ENCODE measurements at regions not wholly inside any gene's neighbourhood (a gene's known extent, or its start where the extent isn't known, plus 50 kb on each side); places are given as distances from the start of the nearest gene placed in this dataset.
"Not testable (repeated sequence)": the region's sequence is repeated elsewhere in the genome, so short reads cannot be mapped to it uniquely, and the experiment has no call there.

GRCh38 chr10:3568392-3568791 lies 216.6 kb downstream of the KLF6 start:
- Histone ChIP-seq H3K27me3 (ENCODE audit: control insufficient read depth, insufficient read depth, low read length) (no peaks in the 10 kb centered on the region), H3K27ac (ENCODE audit: low read depth, low read length) (no peak overlapping the region), H3K9me3 (ENCODE audit: control insufficient read depth, insufficient read depth, low read length) (peaks cover 5% of the 10 kb centered on the region; the same call in 1 of the 2 replicates), H3K4me3 (ENCODE audit: low read depth, low read length) (no peak overlapping the region)
- ChIA-PET CTCF (no interaction called here), POLR2A (no interaction called here)
- TF ChIP-seq CTCF (IDR thresholded peaks at IDR 0.05; ENCODE audit: low read depth, low read length), result no peak
- DNase-seq (ENCODE audit: low read depth, low spot score), result no peak

GRCh38 chr10:3567291-3567963 lies 217.6 kb downstream of the KLF6 start:
- ChIA-PET CTCF (no interaction called here), POLR2A (no interaction called here)
- TF ChIP-seq CTCF (IDR thresholded peaks at IDR 0.05; ENCODE audit: low read depth, low read length), result no peak
- no peak for DNase-seq (ENCODE audit: low read depth, low spot score)
- no peak overlapping the region for H3K27ac ChIP-seq (ENCODE audit: low read depth, low read length)
- no peak overlapping the region for H3K4me3 ChIP-seq (ENCODE audit: low read depth, low read length)
- H3K27me3 ChIP-seq (ENCODE audit: control insufficient read depth, insufficient read depth, low read length), result no peaks in the 10 kb centered on the region
- H3K9me3 ChIP-seq (ENCODE audit: control insufficient read depth, insufficient read depth, low read length), result peaks cover 5% of the 10 kb centered on the region; the same call in 1 of the 2 replicates

GRCh38 chr10:3566627-3567026 lies 218.4 kb downstream of the KLF6 start:
- H3K27ac ChIP-seq (ENCODE audit: low read depth, low read length), result no peak overlapping the region
- no peak for DNase-seq (ENCODE audit: low read depth, low spot score)
- CTCF ChIA-PET, result no interaction called here
- no peak for TF ChIP-seq CTCF (IDR thresholded peaks at IDR 0.05; ENCODE audit: low read depth, low read length)
- POLR2A ChIA-PET, result no interaction called here
- H3K4me3 ChIP-seq (ENCODE audit: low read depth, low read length), result no peak overlapping the region
- peaks cover 5% of the 10 kb centered on the region; the same call in 1 of the 2 replicates for H3K9me3 ChIP-seq (ENCODE audit: control insufficient read depth, insufficient read depth, low read length)
- no peaks in the 10 kb centered on the region for H3K27me3 ChIP-seq (ENCODE audit: control insufficient read depth, insufficient read depth, low read length)

GRCh38 chr10:3564346-3565002 lies 220.5 kb downstream of the KLF6 start:
- no peak for DNase-seq (ENCODE audit: low read depth, low spot score)
- ChIA-PET CTCF (no interaction called here), POLR2A (no interaction called here)
- H3K27me3 ChIP-seq (ENCODE audit: control insufficient read depth, insufficient read depth, low read length), result no peaks in the 10 kb centered on the region
- H3K4me3 ChIP-seq (ENCODE audit: low read depth, low read length), result no peak overlapping the region
- no peak for TF ChIP-seq CTCF (IDR thresholded peaks at IDR 0.05; ENCODE audit: low read depth, low read length)
- H3K9me3 ChIP-seq (ENCODE audit: control insufficient read depth, insufficient read depth, low read length), result peaks cover 5% of the 10 kb centered on the region; the same call in 1 of the 2 replicates
- H3K27ac ChIP-seq (ENCODE audit: low read depth, low read length), result no peak overlapping the region

GRCh38 chr10:3563298-3563697 lies 221.7 kb downstream of the KLF6 start:
- no peak for DNase-seq (ENCODE audit: low read depth, low spot score)
- H3K9me3 ChIP-seq (ENCODE audit: control insufficient read depth, insufficient read depth, low read length), result peaks cover 5% of the 10 kb centered on the region; the same call in 1 of the 2 replicates
- H3K27me3 ChIP-seq (ENCODE audit: control insufficient read depth, insufficient read depth, low read length), result no peaks in the 10 kb centered on the region
- no peak overlapping the region for H3K27ac ChIP-seq (ENCODE audit: low read depth, low read length)
- CTCF ChIA-PET, result no interaction called here
- H3K4me3 ChIP-seq (ENCODE audit: low read depth, low read length), result no peak overlapping the region
- POLR2A ChIA-PET, result no interaction called here
- TF ChIP-seq CTCF (IDR thresholded peaks at IDR 0.05; ENCODE audit: low read depth, low read length), result no peak

GRCh38 chr10:3560628-3561027 lies 224.4 kb downstream of the KLF6 start:
- H3K27me3 ChIP-seq (ENCODE audit: control insufficient read depth, insufficient read depth, low read length); CTCF ChIA-PET; POLR2A ChIA-PET: not testable (repeated sequence)

More at GRCh38 chr10:3560628-3561027, 224.4 kb downstream of the KLF6 start:
- not testable (repeated sequence) for H3K9me3 ChIP-seq (ENCODE audit: control insufficient read depth, insufficient read depth, low read length); H3K27ac ChIP-seq (ENCODE audit: low read depth, low read length); DNase-seq (ENCODE audit: low read depth, low spot score); H3K4me3 ChIP-seq (ENCODE audit: low read depth, low read length)

All from AG04450 (cell line).